ENCODE measurements at regions not wholly inside any gene's neighbourhood (a gene's known extent, or its start where the extent isn't known, plus 50 kb on each side); places are given as distances from the start of the nearest gene placed in this dataset.

DNA sequence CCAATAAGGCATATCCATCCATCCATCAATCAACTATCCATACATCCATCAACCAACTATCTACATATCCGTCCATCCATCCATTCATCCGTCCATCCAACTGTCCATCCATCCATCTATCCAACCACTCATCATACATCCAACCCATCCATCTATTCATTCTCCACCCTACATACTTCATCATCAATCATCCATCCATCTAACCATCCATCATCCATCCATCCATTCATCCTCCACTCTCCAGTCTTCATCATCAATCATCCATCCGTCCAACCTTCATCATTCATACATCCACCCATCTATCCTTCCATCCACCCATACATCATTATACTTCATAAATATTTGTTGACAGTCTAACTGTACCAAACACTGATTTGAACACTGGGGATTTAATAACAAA lies 231.3 kb upstream of the DAB1 start:
- H3K9me3 ChIP-seq (ENCODE audit: control insufficient read depth, low read length): no peaks in the 10 kb centered on the region
- H3K36me3 ChIP-seq (ENCODE audit: control insufficient read depth, insufficient read depth, low read length): no peaks in the 10 kb centered on the region
- H3K4me1 ChIP-seq (ENCODE audit: control insufficient read depth, insufficient read depth, low read length): no peaks in the 10 kb centered on the region
- H3K4me3 ChIP-seq (ENCODE audit: low read length): no peak overlapping the region
- H3K9ac ChIP-seq (ENCODE audit: low read length): no peak overlapping the region
- no peaks in the 10 kb centered on the region for H3K27me3 ChIP-seq (ENCODE audit: control insufficient read depth, insufficient read depth, low read length)

DNA sequence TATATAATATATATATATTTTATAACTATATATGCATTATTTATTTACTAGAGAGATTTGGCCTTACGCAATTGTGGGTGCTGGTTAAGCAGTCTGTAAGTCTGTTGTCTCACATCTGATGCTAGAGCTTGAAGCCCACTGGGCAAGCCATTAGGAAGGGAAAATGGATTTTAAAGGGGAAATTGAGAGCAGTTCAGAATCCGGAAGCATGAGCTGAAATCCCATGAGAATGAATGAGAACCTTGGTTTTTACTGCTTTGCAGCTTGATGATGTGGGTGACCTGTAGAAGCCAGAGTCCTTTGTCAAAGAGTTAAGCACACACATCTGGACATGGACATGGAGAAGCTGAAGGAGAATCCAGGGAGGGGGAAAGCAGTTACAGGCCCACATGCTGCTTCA lies 220.8 kb upstream of the DAB1 start:
- no peaks in the 10 kb centered on the region for H3K36me3 ChIP-seq (ENCODE audit: control insufficient read depth, insufficient read depth, low read length)
- no peaks in the 10 kb centered on the region for H3K4me1 ChIP-seq (ENCODE audit: control insufficient read depth, insufficient read depth, low read length)
- H3K4me3 ChIP-seq (ENCODE audit: low read length): no peak overlapping the region
- no peaks in the 10 kb centered on the region for H3K27me3 ChIP-seq (ENCODE audit: control insufficient read depth, insufficient read depth, low read length)
- no peak overlapping the region for H3K9ac ChIP-seq (ENCODE audit: low read length)
- no peaks in the 10 kb centered on the region for H3K9me3 ChIP-seq (ENCODE audit: control insufficient read depth, low read length)

DNA sequence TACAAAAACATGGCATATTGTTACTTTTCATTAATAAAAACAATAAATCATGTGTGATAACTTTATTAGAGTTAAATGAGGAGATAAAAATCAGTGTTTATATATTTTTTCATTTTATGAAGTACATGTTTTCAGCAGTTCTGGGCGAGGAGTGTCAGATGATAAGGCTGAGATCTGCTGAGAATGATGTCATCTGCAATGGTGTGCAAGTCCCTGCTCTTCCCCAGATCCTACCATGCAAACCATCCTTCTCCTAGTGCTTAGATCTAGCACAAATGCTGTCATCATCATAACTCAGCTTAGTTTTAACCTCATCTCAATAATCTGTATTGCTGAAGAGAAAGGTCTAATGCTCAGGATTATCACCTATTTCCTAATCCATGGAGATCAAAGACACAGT lies 214.4 kb upstream of the DAB1 start:
- Histone ChIP-seq H3K4me3 (ENCODE audit: low read length) (no peak overlapping the region), H3K9me3 (ENCODE audit: control insufficient read depth, low read length) (no peaks in the 10 kb centered on the region), H3K9ac (ENCODE audit: low read length) (no peak overlapping the region), H3K4me1 (ENCODE audit: control insufficient read depth, insufficient read depth, low read length) (no peaks in the 10 kb centered on the region), H3K36me3 (ENCODE audit: control insufficient read depth, insufficient read depth, low read length) (no peaks in the 10 kb centered on the region), H3K27me3 (ENCODE audit: control insufficient read depth, insufficient read depth, low read length) (no peaks in the 10 kb centered on the region)

DNA sequence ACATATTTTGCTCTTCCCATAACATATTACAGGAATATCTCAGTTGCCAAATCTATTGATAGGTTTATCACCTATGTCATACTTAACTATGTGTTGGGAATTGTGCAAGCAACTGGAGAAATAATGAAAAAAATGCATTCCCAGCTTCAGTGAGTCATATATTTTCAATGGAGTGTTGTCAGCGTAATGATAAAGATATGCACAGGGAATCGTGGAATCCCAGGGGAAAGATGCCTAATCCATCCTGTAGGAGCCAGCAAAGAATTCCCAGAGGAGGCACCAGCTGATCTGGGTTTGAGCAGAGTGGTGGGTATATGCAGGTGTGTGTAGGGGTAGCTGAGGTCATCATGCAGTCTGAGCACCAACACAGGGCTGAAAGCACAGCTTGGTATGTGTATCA lies 213.3 kb upstream of the DAB1 start:
- Histone ChIP-seq H3K9me3 (ENCODE audit: control insufficient read depth, low read length) (no peaks in the 10 kb centered on the region), H3K27me3 (ENCODE audit: control insufficient read depth, insufficient read depth, low read length) (no peaks in the 10 kb centered on the region), H3K4me3 (ENCODE audit: low read length) (no peak overlapping the region), H3K36me3 (ENCODE audit: control insufficient read depth, insufficient read depth, low read length) (no peaks in the 10 kb centered on the region), H3K4me1 (ENCODE audit: control insufficient read depth, insufficient read depth, low read length) (no peaks in the 10 kb centered on the region), H3K9ac (ENCODE audit: low read length) (no peak overlapping the region)

DNA sequence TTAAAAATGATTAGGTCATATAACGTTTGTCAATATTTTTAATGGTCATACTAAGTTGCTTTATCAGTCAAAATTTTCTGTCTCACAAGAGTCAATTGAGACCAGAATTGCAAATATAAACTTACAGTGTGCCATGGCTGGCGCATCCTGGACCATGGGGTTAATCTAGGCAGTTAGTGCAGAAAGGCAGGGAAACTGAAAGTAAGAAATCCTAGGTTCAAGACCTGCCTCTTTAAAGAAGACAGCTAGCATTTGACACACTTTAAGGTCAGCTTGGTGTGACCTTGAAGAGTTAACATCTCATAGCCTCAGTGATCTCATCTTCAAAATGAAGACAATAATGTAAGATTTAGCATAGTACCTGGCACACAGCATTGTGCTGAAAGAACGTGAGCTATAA lies 210.0 kb upstream of the DAB1 start:
- Histone ChIP-seq H3K9me3 (ENCODE audit: control insufficient read depth, low read length) (no peaks in the 10 kb centered on the region), H3K27me3 (ENCODE audit: control insufficient read depth, insufficient read depth, low read length) (no peaks in the 10 kb centered on the region), H3K36me3 (ENCODE audit: control insufficient read depth, insufficient read depth, low read length) (no peaks in the 10 kb centered on the region), H3K4me3 (ENCODE audit: low read length) (no peak overlapping the region), H3K9ac (ENCODE audit: low read length) (no peak overlapping the region), H3K4me1 (ENCODE audit: control insufficient read depth, insufficient read depth, low read length) (no peaks in the 10 kb centered on the region)

DNA sequence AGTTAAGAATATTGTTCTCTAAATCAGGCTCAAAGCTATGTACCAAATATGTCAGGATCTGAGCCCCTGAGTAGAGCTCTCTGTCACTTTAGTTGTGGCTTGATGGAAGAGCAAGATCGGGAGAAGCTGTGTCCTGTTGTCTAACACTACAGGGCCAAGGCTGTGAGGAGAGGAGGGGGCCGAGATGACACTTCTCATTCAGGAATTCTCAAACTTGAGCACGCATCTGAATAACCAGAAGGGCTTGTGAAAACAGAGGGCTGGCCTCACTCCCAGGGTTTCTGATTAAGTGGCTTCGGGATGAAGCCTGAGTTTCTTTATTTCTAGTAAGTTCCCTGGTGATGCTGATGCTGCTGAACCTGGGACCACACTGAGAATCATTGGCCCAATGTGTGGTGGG lies 209.2 kb upstream of the DAB1 start:
- H3K9ac ChIP-seq (ENCODE audit: low read length): no peak overlapping the region
- no peaks in the 10 kb centered on the region for H3K27me3 ChIP-seq (ENCODE audit: control insufficient read depth, insufficient read depth, low read length)
- no peak overlapping the region for H3K4me3 ChIP-seq (ENCODE audit: low read length)
- no peaks in the 10 kb centered on the region for H3K9me3 ChIP-seq (ENCODE audit: control insufficient read depth, low read length)
- no peaks in the 10 kb centered on the region for H3K4me1 ChIP-seq (ENCODE audit: control insufficient read depth, insufficient read depth, low read length)
- H3K36me3 ChIP-seq (ENCODE audit: control insufficient read depth, insufficient read depth, low read length): no peaks in the 10 kb centered on the region

DNA sequence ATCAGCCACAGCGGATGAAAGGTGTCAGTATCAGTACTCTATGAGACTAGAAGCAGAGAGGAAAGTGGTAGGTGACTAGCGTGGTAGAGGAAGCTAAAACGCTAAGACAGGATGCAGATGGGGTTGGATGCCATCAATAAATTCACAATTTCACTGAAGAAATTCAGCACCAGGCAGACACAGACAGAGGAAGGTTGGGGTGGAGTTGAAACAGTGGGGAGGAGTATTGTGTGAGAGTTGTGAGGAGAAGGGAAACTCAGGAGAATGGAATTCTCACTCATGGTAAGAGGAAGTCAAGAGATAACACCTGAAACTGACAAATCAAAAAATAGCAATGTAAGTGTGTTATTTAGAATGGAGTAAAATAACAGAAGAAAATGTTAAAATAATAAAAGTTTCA lies 208.5 kb upstream of the DAB1 start:
- no peak overlapping the region for H3K4me3 ChIP-seq (ENCODE audit: low read length)
- H3K36me3 ChIP-seq (ENCODE audit: control insufficient read depth, insufficient read depth, low read length): no peaks in the 10 kb centered on the region
- H3K27me3 ChIP-seq (ENCODE audit: control insufficient read depth, insufficient read depth, low read length): no peaks in the 10 kb centered on the region
- no peaks in the 10 kb centered on the region for H3K4me1 ChIP-seq (ENCODE audit: control insufficient read depth, insufficient read depth, low read length)
- H3K9ac ChIP-seq (ENCODE audit: low read length): no peak overlapping the region
- no peaks in the 10 kb centered on the region for H3K9me3 ChIP-seq (ENCODE audit: control insufficient read depth, low read length)

DNA sequence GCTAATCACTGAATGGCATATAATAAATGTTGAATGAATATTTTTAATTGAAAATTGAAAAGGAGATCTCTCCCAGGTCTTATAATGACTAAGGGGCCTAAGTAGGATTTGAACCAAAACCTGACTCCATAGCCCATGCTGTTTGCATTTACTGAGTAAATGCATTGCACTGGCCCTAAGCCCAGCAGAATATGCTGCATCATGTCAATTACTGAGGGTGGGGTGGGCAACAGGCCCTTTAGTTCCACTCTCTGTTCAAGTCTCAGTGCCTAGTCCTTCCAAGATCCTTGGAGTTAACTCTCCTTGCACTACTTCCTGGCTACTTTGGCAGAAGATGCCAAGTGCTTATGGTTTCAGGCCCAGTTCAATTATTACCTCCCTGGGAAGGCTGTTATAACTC lies 203.8 kb upstream of the DAB1 start:
- no peaks in the 10 kb centered on the region for H3K9me3 ChIP-seq (ENCODE audit: control insufficient read depth, low read length)
- H3K4me1 ChIP-seq (ENCODE audit: control insufficient read depth, insufficient read depth, low read length): peaks cover 8% of the 10 kb centered on the region
- no peak overlapping the region for H3K9ac ChIP-seq (ENCODE audit: low read length)
- H3K36me3 ChIP-seq (ENCODE audit: control insufficient read depth, insufficient read depth, low read length): no peaks in the 10 kb centered on the region
- no peaks in the 10 kb centered on the region for H3K27me3 ChIP-seq (ENCODE audit: control insufficient read depth, insufficient read depth, low read length)
- H3K4me3 ChIP-seq (ENCODE audit: low read length): no peak overlapping the region

DNA sequence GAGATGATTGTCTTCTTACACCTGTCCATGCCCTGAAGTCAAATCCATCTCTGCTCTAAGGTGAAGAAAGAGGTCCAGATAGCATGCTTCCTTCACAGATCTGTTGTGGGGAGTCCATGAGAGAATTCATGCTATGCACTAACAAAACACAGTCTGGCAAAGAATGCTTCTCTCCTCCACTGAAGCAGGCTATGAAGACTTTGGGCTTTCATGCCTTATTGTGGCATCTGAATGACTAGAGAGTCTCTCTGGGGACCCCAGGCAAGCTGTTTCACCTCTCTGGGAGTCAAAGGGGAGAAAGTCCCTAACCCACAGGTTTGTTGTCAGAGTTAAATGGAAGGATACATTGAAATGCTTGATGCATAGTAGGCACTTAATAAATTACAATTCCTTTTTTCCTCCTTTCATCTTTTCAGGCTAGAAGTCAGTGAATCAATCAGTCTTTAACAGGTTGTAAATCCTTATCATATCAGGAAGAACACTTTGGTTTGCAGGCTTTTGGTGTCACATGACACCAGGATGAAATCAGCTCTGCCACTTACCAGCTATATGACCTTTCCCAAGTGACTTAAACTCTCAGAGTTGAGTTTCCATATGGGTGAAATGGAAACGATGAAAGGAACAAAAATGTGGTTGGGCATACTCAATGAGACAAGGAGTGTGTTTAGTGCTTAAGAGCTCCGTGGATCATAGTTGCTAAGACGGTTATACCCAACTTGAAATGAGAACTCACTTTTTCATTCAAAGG lies 200.1 kb upstream of the DAB1 start:
- Histone ChIP-seq H3K36me3 (ENCODE audit: control insufficient read depth, insufficient read depth, low read length) (no peaks in the 10 kb centered on the region), H3K9me3 (ENCODE audit: control insufficient read depth, low read length) (no peaks in the 10 kb centered on the region), H3K9ac (ENCODE audit: low read length) (no peak overlapping the region), H3K4me1 (ENCODE audit: control insufficient read depth, insufficient read depth, low read length) (peaks cover 8% of the 10 kb centered on the region), H3K27me3 (ENCODE audit: control insufficient read depth, insufficient read depth, low read length) (no peaks in the 10 kb centered on the region), H3K4me3 (ENCODE audit: low read length) (no peak overlapping the region)

DNA sequence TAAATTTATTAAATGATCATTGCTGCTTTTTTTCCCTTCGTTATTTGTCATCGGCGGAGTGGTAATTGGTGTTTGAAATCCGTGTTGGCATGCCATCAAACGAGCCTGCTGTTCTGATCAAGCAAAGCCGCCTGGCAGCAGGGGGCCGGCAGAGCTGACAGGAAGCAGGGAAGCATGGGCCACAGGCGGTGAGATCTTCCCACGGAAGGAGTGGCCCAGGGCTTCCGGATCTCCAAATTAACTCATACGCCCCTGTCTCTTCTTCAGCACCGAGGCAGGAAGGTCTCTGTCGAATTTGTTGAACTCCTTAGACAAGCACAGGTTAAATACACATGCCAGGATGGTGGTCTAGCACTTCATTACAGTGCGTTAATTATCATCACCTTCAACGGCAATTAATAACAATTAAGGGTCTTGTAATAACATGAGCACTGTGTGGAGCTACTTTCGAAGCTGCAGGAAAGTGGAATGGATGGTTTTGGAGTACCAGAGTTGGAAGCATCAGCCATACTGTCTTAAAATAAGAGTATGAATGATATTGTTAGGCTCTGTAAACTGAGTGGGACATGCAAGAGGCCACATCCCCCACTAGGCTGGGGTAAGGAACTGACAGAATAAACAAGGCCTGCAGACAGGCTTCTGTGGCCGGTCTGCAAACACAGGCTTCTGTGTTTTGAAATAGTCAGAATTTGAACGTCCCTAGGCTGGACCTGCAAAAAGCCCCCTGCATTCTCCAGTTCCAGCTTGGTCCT lies 199.4 kb upstream of the DAB1 start:
- Histone ChIP-seq H3K9ac (ENCODE audit: low read length) (no peak overlapping the region), H3K4me1 (ENCODE audit: control insufficient read depth, insufficient read depth, low read length) (peaks cover 8% of the 10 kb centered on the region), H3K36me3 (ENCODE audit: control insufficient read depth, insufficient read depth, low read length) (no peaks in the 10 kb centered on the region), H3K9me3 (ENCODE audit: control insufficient read depth, low read length) (no peaks in the 10 kb centered on the region), H3K4me3 (ENCODE audit: low read length) (no peak overlapping the region), H3K27me3 (ENCODE audit: control insufficient read depth, insufficient read depth, low read length) (no peaks in the 10 kb centered on the region)

DNA sequence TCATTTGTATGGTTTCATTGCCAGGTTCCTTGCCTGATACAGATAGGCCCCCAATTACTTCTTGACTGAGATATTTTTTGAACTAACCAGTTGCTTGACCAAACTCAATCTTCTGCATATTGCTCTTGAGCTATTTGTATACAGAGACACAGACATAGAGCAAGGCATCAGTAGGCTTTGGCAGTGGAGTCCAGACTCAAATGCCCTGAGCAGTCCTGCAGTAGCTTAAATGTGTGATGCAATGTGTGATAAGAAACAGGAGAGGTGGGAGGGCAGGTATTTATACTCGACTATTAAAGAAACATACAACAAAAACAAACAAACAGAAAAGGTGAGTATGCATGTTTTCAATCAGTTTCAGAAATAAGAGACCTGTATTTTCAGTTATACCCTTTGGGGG lies 197.9 kb upstream of the DAB1 start:
- Histone ChIP-seq H3K4me3 (ENCODE audit: low read length) (no peak overlapping the region), H3K4me1 (ENCODE audit: control insufficient read depth, insufficient read depth, low read length) (peaks cover 8% of the 10 kb centered on the region), H3K9me3 (ENCODE audit: control insufficient read depth, low read length) (no peaks in the 10 kb centered on the region), H3K27me3 (ENCODE audit: control insufficient read depth, insufficient read depth, low read length) (no peaks in the 10 kb centered on the region), H3K9ac (ENCODE audit: low read length) (no peak overlapping the region), H3K36me3 (ENCODE audit: control insufficient read depth, insufficient read depth, low read length) (no peaks in the 10 kb centered on the region)

DNA sequence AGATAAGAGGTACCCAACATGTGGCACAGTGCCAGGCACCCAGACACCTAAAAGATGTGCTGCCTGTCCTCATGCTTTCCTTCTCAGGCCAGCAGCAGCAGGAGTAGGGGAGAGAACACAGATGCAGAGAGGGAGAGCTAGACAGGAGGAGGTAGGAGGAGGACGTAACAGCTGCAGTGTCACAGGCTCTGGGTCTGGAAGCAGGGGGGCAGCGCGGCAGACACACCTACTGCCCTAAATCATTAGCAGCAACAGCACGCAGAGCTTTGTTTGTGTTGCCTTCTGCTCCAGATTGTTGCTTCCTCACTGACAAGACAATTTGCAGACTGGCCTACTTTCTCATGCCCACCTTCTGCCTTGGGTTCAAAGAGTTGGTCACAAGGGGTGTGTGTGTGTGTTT lies 196.7 kb upstream of the DAB1 start:
- no peaks in the 10 kb centered on the region for H3K27me3 ChIP-seq (ENCODE audit: control insufficient read depth, insufficient read depth, low read length)
- H3K4me3 ChIP-seq (ENCODE audit: low read length): no peak overlapping the region
- peaks cover 8% of the 10 kb centered on the region for H3K4me1 ChIP-seq (ENCODE audit: control insufficient read depth, insufficient read depth, low read length)
- H3K36me3 ChIP-seq (ENCODE audit: control insufficient read depth, insufficient read depth, low read length): no peaks in the 10 kb centered on the region
- H3K9ac ChIP-seq (ENCODE audit: low read length): no peak overlapping the region
- H3K9me3 ChIP-seq (ENCODE audit: control insufficient read depth, low read length): no peaks in the 10 kb centered on the region
